ENCODE measurements at regions not wholly inside any gene's neighbourhood (a gene's known extent, or its start where the extent isn't known, plus 50 kb on each side); places are given as distances from the start of the nearest gene placed in this dataset.

GRCh38 chr3:117746066-117746465 is 1036.5 kb downstream of the TUSC7 start:
- no peak for DNase-seq

GRCh38 chr3:117748131-117748530 is 1038.6 kb downstream of the TUSC7 start:
- no peak for DNase-seq

- DNase-seq: no peak
Observed at GRCh38 chr3:117750674-117751269, 1041.2 kb downstream of the TUSC7 start.

- no peak for DNase-seq
Observed at GRCh38 chr3:117751651-117752050, 1042.1 kb downstream of the TUSC7 start.

GRCh38 chr3:117752984-117753717 is 1043.6 kb downstream of the TUSC7 start:
- no peak for DNase-seq

- DNase-seq: no peak
Observed at GRCh38 chr3:117754058-117754457, 1044.5 kb downstream of the TUSC7 start.

- no peak for DNase-seq
Observed at GRCh38 chr3:117754841-117755240, 1045.3 kb downstream of the TUSC7 start.

- DNase-seq: no peak
Observed at GRCh38 chr3:117756563-117756962, 1047.0 kb downstream of the TUSC7 start.

GRCh38 chr3:117761703-117762620 is 1052.4 kb downstream of the TUSC7 start:
- no peak for DNase-seq

GRCh38 chr3:117762621-117763037 is 1053.0 kb downstream of the TUSC7 start:
- DNase-seq: no peak

- no peak for DNase-seq
Observed at GRCh38 chr3:117763561-117763960, 1054.0 kb downstream of the TUSC7 start.

GRCh38 chr3:117768581-117768980 is 1059.0 kb downstream of the TUSC7 start:
- no peak for DNase-seq

GRCh38 chr3:117774130-117774529 is 1064.6 kb downstream of the TUSC7 start:
- DNase-seq: no peak

- no peak for DNase-seq
Observed at GRCh38 chr3:117786349-117786748, 1076.8 kb downstream of the TUSC7 start.

GRCh38 chr3:117788061-117788460 is 1078.5 kb downstream of the TUSC7 start:
- DNase-seq: no peak

GRCh38 chr3:117788506-117788905 is 1078.9 kb downstream of the TUSC7 start:
- DNase-seq: no peak

GRCh38 chr3:117790235-117790987 is 1080.8 kb downstream of the TUSC7 start:
- DNase-seq: no peak

GRCh38 chr3:117793622-117794265 is 1084.2 kb downstream of the TUSC7 start:
- DNase-seq: no peak

GRCh38 chr3:117798221-117798620 is 1088.6 kb downstream of the TUSC7 start:
- no peak for DNase-seq

GRCh38 chr3:117798687-117799386 is 1089.3 kb downstream of the TUSC7 start:
- no peak for DNase-seq

- no peak for DNase-seq
Observed at GRCh38 chr3:117799387-117799735, 1089.8 kb downstream of the TUSC7 start.

GRCh38 chr3:117801912-117802239 is 1092.3 kb downstream of the TUSC7 start:
- DNase-seq: no peak

All from hematopoietic multipotent progenitor cell treated with erythropoietin and hydrocortisone succinate and interleukin-3 and kit ligand, for 6 days (in vitro differentiated cells).